Transverse colon (tissue), 4 donors: ENCODE measurements at regions not wholly inside any gene's neighbourhood (a gene's known extent, or its start where the extent isn't known, plus 50 kb on each side); places are given as distances from the start of the nearest gene placed in this dataset.

Experiments
- DNase-seq: peaks from one replicate; pipeline ENCODE4 v3.0.0-alpha.2; 2019
- H3K27ac ChIP-seq, 4 donors: fragments of 200-600 bp; sonication (generic); 2 replicates each; pipeline ENCODE4 v1.5.1; 2016 to 2018; ENCODE audit warnings: inconsistent platforms in 4 of 4
- H3K27me3 ChIP-seq: fragments of 200-600 bp; sonication (generic); 2 replicates; pipeline ENCODE4 v1.5.1; 2017; ENCODE audit warnings: inconsistent platforms
- H3K36me3 ChIP-seq, 4 donors: fragments of 200-600 bp; sonication (generic); 2 replicates each; pipeline ENCODE4 v1.5.1; 2017 to 2019; ENCODE audit warnings: inconsistent platforms in 4 of 4
- H3K4me1 ChIP-seq, 4 donors: fragments of 200-600 bp; sonication (generic); 2 replicates each; pipeline ENCODE4 v1.5.1; 2017 to 2020; ENCODE audit warnings: inconsistent platforms in 4 of 4
- H3K4me3 ChIP-seq, 4 donors: fragments of 200-600 bp; sonication (generic); 1 replicate in 1 of 4; 2 replicates in 3 of 4; pipeline versions ENCODE4 v1.5.1 to v1.6.1; 2017 to 2019; ENCODE audit warnings: inconsistent platforms in 4 of 4
- H3K9me3 ChIP-seq, 2 donors: fragments of 200-600 bp; sonication (generic); 2 replicates each; pipeline ENCODE4 v1.5.1; 2017 to 2019; ENCODE audit warnings: inconsistent platforms in 2 of 2
- EP300 ChIP-seq: sonication (generic); formaldehyde crosslinking; IDR thresholded peaks from one replicate; pipeline ENCODE4 v1.6.1; 2017; ENCODE audit warnings: antibody characterized with exemption, low read depth
- POLR2A ChIP-seq: fragments of 450-650 bp; IDR thresholded peaks from one replicate; pipeline ENCODE4 v1.6.1; 2016; ENCODE audit warnings: antibody characterized with exemption, mild to moderate bottlenecking, moderate library complexity
- POLR2AphosphoS5 ChIP-seq, 3 donors: sonication (generic); formaldehyde crosslinking; IDR thresholded peaks; one replicate each; pipeline ENCODE4 v1.6.1; 2016; ENCODE audit warnings: antibody characterized with exemption in 3 of 3
- WGBS, 2 donors: methylation state at CpG; one replicate each; pipeline ENCODE4 v1.1.5; 2018; ENCODE audit warnings: low coverage in 1 of 2; 5-methylcytosine and 5-hydroxymethylcytosine counted together
- in situ Hi-C, 4 donors: fragments of 200-750 bp; cut with MboI; loops; one replicate each; pipeline versions ENCODE4 v1.15.0 to v1.15.1; 2017; ENCODE audit warnings: low sequenced_read_pairs in 3 of 4, low pct_ligation_motif_present in 1 of 4, low pct_unique_long_range_greater_than_20kb in 1 of 4
- intact Hi-C: fragments of 100-400 bp; cut with DNase I; formaldehyde crosslinking; loops from one replicate; pipeline ENCODE4 v1.15.1; 2023; ENCODE audit warnings: low total_unique reads
- TF ChIP-seq, protein P1 (sequence below), 5 experiments: fragments of 200-600 bp in 3 of 5; fragments of 450-650 bp in 2 of 5; sonication (generic) in 3 of 5; IDR thresholded peaks; 1 replicate in 2 of 5; 2 replicates in 3 of 5; pipeline ENCODE4 v1.5.1; 2016 to 2017; ENCODE audit warnings: antibody characterized with exemption in 5 of 5, inconsistent platforms in 3 of 5, mild to moderate bottlenecking in 2 of 5, moderate library complexity in 1 of 5

DNA sequence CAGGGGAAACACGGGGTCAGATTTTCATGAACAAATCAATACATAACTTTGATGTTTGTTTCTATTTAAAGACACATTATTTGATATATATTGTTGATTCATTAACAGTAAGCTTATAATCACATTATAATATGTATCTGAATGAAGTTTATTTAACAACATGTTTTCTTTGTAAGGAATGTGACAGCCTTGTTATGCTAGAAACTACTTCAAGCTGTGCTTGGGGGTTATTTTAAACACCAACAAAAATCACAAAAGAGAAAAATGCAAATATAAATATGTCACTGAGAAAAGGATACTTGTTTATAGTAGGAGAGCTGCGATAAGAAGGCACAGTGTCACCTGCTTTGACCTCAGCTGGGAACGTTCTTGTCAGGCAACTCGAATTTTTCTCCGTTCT is 354.6 kb upstream of the AGA start:
- Histone ChIP-seq H3K27me3 (no peaks in the 10 kb centered on the region), H3K9me3 (no peaks in the 10 kb centered on the region), H3K4me3 (no peak overlapping the region), H3K36me3 (no peaks in the 10 kb centered on the region), H3K27ac (no peak overlapping the region), H3K4me1 (no peaks in the 10 kb centered on the region)
- no peak for TF ChIP-seq POLR2A
- TF ChIP-seq, protein P1, sequence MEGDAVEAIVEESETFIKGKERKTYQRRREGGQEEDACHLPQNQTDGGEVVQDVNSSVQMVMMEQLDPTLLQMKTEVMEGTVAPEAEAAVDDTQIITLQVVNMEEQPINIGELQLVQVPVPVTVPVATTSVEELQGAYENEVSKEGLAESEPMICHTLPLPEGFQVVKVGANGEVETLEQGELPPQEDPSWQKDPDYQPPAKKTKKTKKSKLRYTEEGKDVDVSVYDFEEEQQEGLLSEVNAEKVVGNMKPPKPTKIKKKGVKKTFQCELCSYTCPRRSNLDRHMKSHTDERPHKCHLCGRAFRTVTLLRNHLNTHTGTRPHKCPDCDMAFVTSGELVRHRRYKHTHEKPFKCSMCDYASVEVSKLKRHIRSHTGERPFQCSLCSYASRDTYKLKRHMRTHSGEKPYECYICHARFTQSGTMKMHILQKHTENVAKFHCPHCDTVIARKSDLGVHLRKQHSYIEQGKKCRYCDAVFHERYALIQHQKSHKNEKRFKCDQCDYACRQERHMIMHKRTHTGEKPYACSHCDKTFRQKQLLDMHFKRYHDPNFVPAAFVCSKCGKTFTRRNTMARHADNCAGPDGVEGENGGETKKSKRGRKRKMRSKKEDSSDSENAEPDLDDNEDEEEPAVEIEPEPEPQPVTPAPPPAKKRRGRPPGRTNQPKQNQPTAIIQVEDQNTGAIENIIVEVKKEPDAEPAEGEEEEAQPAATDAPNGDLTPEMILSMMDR (IDR thresholded peaks at IDR 0.05), result no peak
- no peak for TF ChIP-seq POLR2AphosphoS5 (IDR thresholded peaks at IDR 0.05)
- TF ChIP-seq EP300, result no peak
- intact Hi-C loops, result no loop called here
- in situ Hi-C loops, result no loop called here
- WGBS, 2 donors, result 34 to 38% methylated on average over 5 of the region's 5 CpGs
- no peak for DNase-seq

DNA sequence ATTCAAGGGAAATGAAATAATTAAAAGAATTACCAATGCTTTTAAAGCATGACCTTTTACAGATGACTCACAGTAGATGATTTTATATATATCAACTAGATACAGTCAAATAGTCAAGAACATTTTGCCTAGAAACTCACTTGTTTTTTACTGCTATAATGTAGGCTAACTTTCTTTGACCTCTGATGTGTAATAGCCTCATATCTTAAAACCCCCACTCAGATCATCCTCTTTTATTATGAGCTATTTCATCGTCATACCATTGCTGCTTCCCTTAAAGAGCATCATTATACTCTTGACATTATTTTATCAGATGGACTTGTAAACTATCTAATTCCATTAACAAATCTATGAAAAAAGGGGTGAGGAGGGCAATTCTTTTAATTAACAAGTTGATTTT is 355.9 kb upstream of the AGA start:
- intact Hi-C loops, result no loop called here
- TF ChIP-seq POLR2AphosphoS5 (IDR thresholded peaks at IDR 0.05) (no peak), POLR2A (no peak), EP300 (no peak)
- TF ChIP-seq, protein P1 (IDR thresholded peaks at IDR 0.05), result no peak

DNA sequence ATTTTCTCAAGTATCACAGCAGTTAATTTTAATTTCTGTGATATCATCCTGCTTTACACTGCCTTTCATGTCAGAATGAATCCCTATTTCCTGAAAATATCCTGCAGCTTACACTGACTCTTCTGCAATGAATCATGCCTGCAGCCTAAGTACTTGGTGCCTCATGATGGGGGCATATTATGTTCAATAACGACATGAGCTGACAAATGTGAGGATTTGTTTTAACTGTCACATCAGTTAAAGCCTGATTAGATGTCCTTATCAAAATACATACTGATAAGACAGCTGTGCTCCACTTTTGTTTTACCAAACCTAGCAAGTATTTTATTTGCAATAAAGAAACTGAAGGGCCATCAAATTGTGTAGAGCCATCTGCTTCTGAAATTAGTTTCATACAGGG is 359.9 kb upstream of the AGA start:
- no peak for DNase-seq
- intact Hi-C loops (no loop called here), in situ Hi-C loops (no loop called here)
- Histone ChIP-seq H3K36me3 (no peaks in the 10 kb centered on the region), H3K4me3 (no peak overlapping the region), H3K27ac (no peak overlapping the region), H3K27me3 (no peaks in the 10 kb centered on the region), H3K4me1 (no peaks in the 10 kb centered on the region), H3K9me3 (no peaks in the 10 kb centered on the region)
- TF ChIP-seq, protein P1 (IDR thresholded peaks at IDR 0.05), result no peak
- no peak for TF ChIP-seq POLR2AphosphoS5 (IDR thresholded peaks at IDR 0.05)
- no peak for TF ChIP-seq POLR2A
- no peak for TF ChIP-seq EP300
- 0 to 18% methylated on average over 1 of the region's 1 CpG for WGBS, 2 donors

More for the DNA sequence above, 355.9 kb upstream of the AGA start:
- DNase-seq, result no peak
- H3K4me3 ChIP-seq, result no peak overlapping the region
- H3K27ac ChIP-seq, result no peak overlapping the region
- no peaks in the 10 kb centered on the region for H3K9me3 ChIP-seq
- H3K36me3 ChIP-seq, result no peaks in the 10 kb centered on the region
- in situ Hi-C loops, result no loop called here
- H3K4me1 ChIP-seq, result no peaks in the 10 kb centered on the region
- WGBS, 2 donors, result 25 to 81% methylated on average over 1 of the region's 1 CpG
- H3K27me3 ChIP-seq, result no peaks in the 10 kb centered on the region

DNA sequence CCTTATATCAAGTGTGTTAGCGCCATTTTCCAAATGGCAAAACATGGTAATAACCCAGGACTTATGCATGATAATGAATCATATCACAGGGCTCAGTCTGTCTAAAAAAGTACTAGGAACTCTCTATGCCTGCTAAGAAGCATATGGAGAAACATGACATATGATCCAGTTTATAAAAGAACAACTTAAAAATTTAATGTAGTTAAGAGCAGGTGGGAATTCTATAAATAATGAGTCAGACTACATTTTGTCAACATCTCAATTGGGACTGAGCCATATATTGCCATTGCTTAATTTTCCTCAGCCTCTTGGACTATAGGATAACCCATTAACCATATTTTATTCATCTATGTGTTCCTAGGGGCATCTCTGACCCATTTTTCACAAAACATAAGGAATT is 360.4 kb upstream of the AGA start:
- in situ Hi-C loops, result no loop called here
- Histone ChIP-seq H3K9me3 (no peaks in the 10 kb centered on the region), H3K4me3 (no peak overlapping the region), H3K36me3 (no peaks in the 10 kb centered on the region), H3K4me1 (no peaks in the 10 kb centered on the region), H3K27ac (no peak overlapping the region), H3K27me3 (no peaks in the 10 kb centered on the region)
- 81 to 93% methylated on average over 1 of the region's 1 CpG for WGBS, 2 donors
- DNase-seq, result no peak
- intact Hi-C loops, result no loop called here
- TF ChIP-seq POLR2AphosphoS5 (IDR thresholded peaks at IDR 0.05), result no peak
- TF ChIP-seq POLR2A, result no peak
- TF ChIP-seq, protein P1 (IDR thresholded peaks at IDR 0.05), result no peak
- no peak for TF ChIP-seq EP300
